ENCODE measurements at regions not wholly inside any gene's neighbourhood (a gene's known extent, or its start where the extent isn't known, plus 50 kb on each side); places are given as distances from the start of the nearest gene placed in this dataset.
"Not testable (repeated sequence)": the region's sequence is repeated elsewhere in the genome, so short reads cannot be mapped to it uniquely, and the experiment has no call there.

GRCh38 chr4:184280591-184281071 is 63.0 kb upstream of the ENPP6 start:
- no peak for DNase-seq (ENCODE audit: low spot score)

- DNase-seq (ENCODE audit: low spot score): no peak
Measured at GRCh38 chr4:184280137-184280536, 62.5 kb upstream of the ENPP6 start.

GRCh38 chr4:184279496-184280061 is 61.9 kb upstream of the ENPP6 start:
- DNase-seq (ENCODE audit: low spot score): peak; percentile 67

- not testable (repeated sequence) for DNase-seq (ENCODE audit: low spot score)
Measured at GRCh38 chr4:184277769-184278168, 60.1 kb upstream of the ENPP6 start.

- DNase-seq (ENCODE audit: low spot score): not testable (repeated sequence)
Measured at GRCh38 chr4:184277010-184277409, 59.3 kb upstream of the ENPP6 start.

GRCh38 chr4:184276346-184276745 is 58.7 kb upstream of the ENPP6 start:
- not testable (repeated sequence) for DNase-seq (ENCODE audit: low spot score)

- DNase-seq (ENCODE audit: low spot score): no peak
Measured at GRCh38 chr4:184275766-184276165, 58.1 kb upstream of the ENPP6 start.

GRCh38 chr4:184274286-184274951 is 56.7 kb upstream of the ENPP6 start:
- DNase-seq (ENCODE audit: low spot score): no peak

GRCh38 chr4:184273166-184274147 is 55.8 kb upstream of the ENPP6 start:
- DNase-seq (ENCODE audit: low spot score): no peak

- no peak for DNase-seq (ENCODE audit: low spot score)
Measured at GRCh38 chr4:184270808-184271413, 53.2 kb upstream of the ENPP6 start.

- DNase-seq (ENCODE audit: low spot score): no peak
Measured at GRCh38 chr4:184269879-184270430, 52.3 kb upstream of the ENPP6 start.

GRCh38 chr4:184268584-184269160 is 51.0 kb upstream of the ENPP6 start:
- DNase-seq (ENCODE audit: low spot score): no peak

GRCh38 chr4:184267673-184268583 is 50.3 kb upstream of the ENPP6 start:
- no peak for DNase-seq (ENCODE audit: low spot score)

Measured in pons (tissue), 1 donor.